GM12878 (cell line): ENCODE measurements at regions not wholly inside any gene's neighbourhood (a gene's known extent, or its start where the extent isn't known, plus 50 kb on each side); places are given as distances from the start of the nearest gene placed in this dataset.

Experiments
- ATAC-seq: fragments of 200-7000 bp; cut with Tn5 transposase; 3 replicates; pipeline ENCODE4 v1.9.1; 2020; ENCODE audit warnings: mild to moderate bottlenecking, moderate library complexity
- BruUV-seq: library from RNA; stranded (reverse); fragments of 400-500 nt; replicated peaks from 2 replicates; lab custom pipeline; 2021; lab: Mats Ljungman, UMichigan
- CTCF ChIA-PET: fragments of 300-600 bp; sonication (Branson Sonifier 250); formaldehyde crosslinking; extraction: SDS; loops from one replicate; lab custom pipeline; 2021; ENCODE audit warnings: inconsistent platforms; lab: Yijun Ruan, JAX
- POLR2A ChIA-PET: fragments of 350-600 bp; formaldehyde crosslinking; extraction: SDS; loops from one replicate; lab custom pipeline; 2021; ENCODE audit warnings: inconsistent platforms; lab: Charles Lee
- RAD21 ChIA-PET: fragments of 300-600 bp; sonication (Branson Sonifier 250); formaldehyde crosslinking; loops from one replicate; lab custom pipeline; 2023; ENCODE audit warnings: antibody characterized with exemption; ENCODE audit not compliant: unreplicated experiment; lab: Charles Lee
- SMC1A ChIA-PET: fragments of 300-600 bp; sonication (Branson Sonifier 250); formaldehyde crosslinking; loops from one replicate; lab custom pipeline; 2023; ENCODE audit not compliant: unreplicated experiment, uncharacterized antibody; lab: Charles Lee
- DNase-seq: peaks from one replicate; pipeline ENCODE4 v3.0.0-alpha.2; 2011; ENCODE audit warnings: low read depth, low spot score
- FAIRE-seq: peaks from 3 replicates; lab custom pipeline; 2011; peaks lifted over from hg19 to GRCh38; lab: Jason Lieb, UNC
- H2AFZ ChIP-seq: 2 replicates; pipeline ENCODE4 v1.6.0; 2011; ENCODE audit warnings: low read depth, low read length, control low read depth; ENCODE audit not compliant: control insufficient read depth
- H3K27ac ChIP-seq: 2 replicates; pipeline ENCODE4 v1.5.1; 2011; ENCODE audit warnings: control low read depth; ENCODE audit not compliant: control insufficient read depth, insufficient read depth
- H3K27me3 ChIP-seq, 2 experiments: replicated peaks in 1 of 2; 2 replicates each; pipeline versions ENCODE4 v1.6.0 to v1.6.1; 2011; ENCODE audit warnings: low read length in 1 of 2; ENCODE audit not compliant: control insufficient read depth in 2 of 2, insufficient read depth in 2 of 2
- H3K36me3 ChIP-seq, 2 experiments: 2 replicates each; pipeline ENCODE4 v1.5.1; 2011; ENCODE audit warnings: low read length in 1 of 2; ENCODE audit not compliant: control insufficient read depth in 2 of 2, insufficient read depth in 2 of 2
- H3K4me1 ChIP-seq: 2 replicates; pipeline ENCODE4 v1.6.1; 2011; ENCODE audit warnings: mild to moderate bottlenecking, low read length, moderate library complexity, mixed read lengths; ENCODE audit not compliant: control insufficient read depth, insufficient read depth
- H3K4me2 ChIP-seq: 2 replicates; pipeline ENCODE4 v1.6.0; 2011; ENCODE audit warnings: control low read depth; ENCODE audit not compliant: control insufficient read depth, insufficient read depth
- H3K4me3 ChIP-seq: fragments of 200-600 bp; sonication (generic); 2 replicates; pipeline ENCODE4 v1.5.1; 2016
- H3K79me2 ChIP-seq: 2 replicates; pipeline ENCODE4 v1.6.0; 2011; ENCODE audit warnings: low read length; ENCODE audit not compliant: control insufficient read depth, insufficient read depth
- H3K9ac ChIP-seq: 2 replicates; pipeline ENCODE4 v1.8.0; 2011; ENCODE audit warnings: low read length, control low read depth, mixed read lengths; ENCODE audit not compliant: control insufficient read depth, insufficient read depth
- H3K9me3 ChIP-seq: replicated peaks from 3 replicates; pipeline ENCODE4 v1.5.1; 2011; ENCODE audit warnings: mild to moderate bottlenecking, low read length; ENCODE audit not compliant: control insufficient read depth, insufficient read depth
- H4K20me1 ChIP-seq: 2 replicates; pipeline ENCODE4 v1.6.0; 2011; ENCODE audit not compliant: control insufficient read depth, insufficient read depth
- BRCA1 ChIP-seq: IDR thresholded peaks from 2 replicates; pipeline ENCODE4 v1.6.1; 2011; ENCODE audit warnings: low read depth, low read length, improper control_type of control experiment
- CREM ChIP-seq: IDR thresholded peaks from 2 replicates; pipeline ENCODE4 v1.6.1; 2014; ENCODE audit warnings: antibody characterized with exemption, low read depth
- MYC ChIP-seq: IDR thresholded peaks from 2 replicates; pipeline ENCODE4 v1.6.1; 2011; ENCODE audit warnings: mild to moderate bottlenecking, low read length, moderate library complexity, inconsistent platforms; ENCODE audit not compliant: insufficient read depth, insufficient replicate concordance, insufficient read length, severe bottlenecking
- NRF1 ChIP-seq: conservative IDR thresholded peaks from 2 replicates; pipeline ENCODE4 v1.6.1; 2011; ENCODE audit warnings: mild to moderate bottlenecking, low read depth, low read length, improper control_type of control experiment
- POLR2A ChIP-seq: IDR thresholded peaks from 2 replicates; pipeline ENCODE4 v1.6.1; 2011; ENCODE audit warnings: low read depth, mild to moderate bottlenecking, low read length
- SP1 ChIP-seq: IDR thresholded peaks from one replicate; pipeline ENCODE4 v1.6.1; 2011; ENCODE audit warnings: low read depth, low read length
- WRNIP1 ChIP-seq: IDR thresholded peaks from 2 replicates; pipeline ENCODE4 v1.6.1; 2011; ENCODE audit warnings: low read depth, low read length, improper control_type of control experiment, borderline replicate concordance
- ZNF217 ChIP-seq: fragments of 450-650 bp; IDR thresholded peaks from 2 replicates; pipeline ENCODE4 v1.6.1; 2017; ENCODE audit warnings: antibody characterized with exemption, mild to moderate bottlenecking
- WGBS: methylation state at CpG from one replicate; pipeline ENCODE4 v1.1.6; 2016; ENCODE audit warnings: low lambda C conversion rate; ENCODE audit not compliant: insufficient replicate concordance, insufficient coverage; ENCODE audit errors: missing lambda C conversion rate; 5-methylcytosine and 5-hydroxymethylcytosine counted together
- in situ Hi-C: fragments of 300-500 bp; cut with MboI; formaldehyde crosslinking; loops from 9 replicates; pipeline ENCODE4 v1.14.3; 2018; ENCODE audit warnings: mixed read lengths
- intact Hi-C: fragments of 100-400 bp; cut with micrococcal nuclease; formaldehyde crosslinking; loops from one replicate; pipeline ENCODE4 v1.14.2; 2022; ENCODE audit not compliant: unreplicated experiment
- TF ChIP-seq, protein P1 (sequence below): fragments of 450-650 bp; IDR thresholded peaks from 2 replicates; pipeline ENCODE4 v1.6.1; 2016; ENCODE audit warnings: mild to moderate bottlenecking
- TF ChIP-seq, protein P2 (sequence below): IDR thresholded peaks from 2 replicates; pipeline ENCODE4 v1.6.1; 2011; ENCODE audit warnings: mild to moderate bottlenecking, low read depth, low read length, moderate library complexity; ENCODE audit not compliant: insufficient replicate concordance
- TF ChIP-seq, protein P3 (sequence below): IDR thresholded peaks from 2 replicates; pipeline ENCODE4 v1.6.1; 2012; ENCODE audit warnings: low read depth, low read length, improper control_type of control experiment

DNA sequence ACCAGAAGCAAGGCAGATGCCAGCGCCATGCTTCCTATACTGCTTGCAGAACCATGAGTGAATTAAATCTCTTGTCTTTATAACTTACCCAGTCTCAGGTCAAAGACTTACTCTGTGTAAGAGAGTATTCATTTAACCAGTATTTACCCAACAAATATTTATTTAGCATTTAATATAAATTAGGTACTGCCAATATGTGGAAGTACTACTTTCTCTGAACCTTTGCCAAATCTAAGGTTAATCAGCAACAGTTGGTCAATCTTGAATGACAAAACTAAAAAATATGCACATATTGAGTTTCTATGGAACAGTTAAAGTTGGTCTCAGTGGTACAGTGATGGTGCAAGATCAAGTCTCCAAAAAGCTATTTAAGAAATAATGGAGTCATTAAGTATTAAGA lies 155.9 kb upstream of the CCNG1 start (continued):
- TF ChIP-seq, protein P1, sequence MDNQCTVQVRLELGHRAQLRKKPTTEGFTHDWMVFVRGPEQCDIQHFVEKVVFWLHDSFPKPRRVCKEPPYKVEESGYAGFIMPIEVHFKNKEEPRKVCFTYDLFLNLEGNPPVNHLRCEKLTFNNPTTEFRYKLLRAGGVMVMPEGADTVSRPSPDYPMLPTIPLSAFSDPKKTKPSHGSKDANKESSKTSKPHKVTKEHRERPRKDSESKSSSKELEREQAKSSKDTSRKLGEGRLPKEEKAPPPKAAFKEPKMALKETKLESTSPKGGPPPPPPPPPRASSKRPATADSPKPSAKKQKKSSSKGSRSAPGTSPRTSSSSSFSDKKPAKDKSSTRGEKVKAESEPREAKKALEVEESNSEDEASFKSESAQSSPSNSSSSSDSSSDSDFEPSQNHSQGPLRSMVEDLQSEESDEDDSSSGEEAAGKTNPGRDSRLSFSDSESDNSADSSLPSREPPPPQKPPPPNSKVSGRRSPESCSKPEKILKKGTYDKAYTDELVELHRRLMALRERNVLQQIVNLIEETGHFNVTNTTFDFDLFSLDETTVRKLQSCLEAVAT = no peak
- TF ChIP-seq BRCA1 = no peak
- TF ChIP-seq, protein P2, sequence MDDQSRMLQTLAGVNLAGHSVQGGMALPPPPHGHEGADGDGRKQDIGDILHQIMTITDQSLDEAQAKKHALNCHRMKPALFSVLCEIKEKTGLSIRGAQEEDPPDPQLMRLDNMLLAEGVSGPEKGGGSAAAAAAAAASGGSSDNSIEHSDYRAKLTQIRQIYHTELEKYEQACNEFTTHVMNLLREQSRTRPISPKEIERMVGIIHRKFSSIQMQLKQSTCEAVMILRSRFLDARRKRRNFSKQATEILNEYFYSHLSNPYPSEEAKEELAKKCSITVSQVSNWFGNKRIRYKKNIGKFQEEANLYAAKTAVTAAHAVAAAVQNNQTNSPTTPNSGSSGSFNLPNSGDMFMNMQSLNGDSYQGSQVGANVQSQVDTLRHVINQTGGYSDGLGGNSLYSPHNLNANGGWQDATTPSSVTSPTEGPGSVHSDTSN = no peak

DNA sequence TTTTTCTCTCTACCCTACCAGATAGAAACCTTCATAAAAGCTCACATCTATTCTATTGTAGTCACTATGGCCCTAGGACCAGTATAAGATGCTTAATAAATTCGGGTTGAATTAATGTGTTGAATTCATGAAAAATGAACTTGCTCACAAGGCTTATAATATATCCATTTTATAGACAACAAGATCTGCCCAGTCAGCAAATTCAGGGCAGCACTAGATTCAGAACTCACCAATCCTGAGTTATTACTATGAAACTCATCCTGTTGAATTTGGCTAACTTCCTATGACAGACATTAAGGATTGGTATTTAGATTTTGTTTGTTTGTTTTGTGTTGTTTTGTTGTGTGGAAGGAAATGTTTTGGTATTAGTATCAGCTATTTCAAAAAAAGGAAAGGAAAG lies 143.6 kb upstream of the CCNG1 start:
- H3K27ac ChIP-seq = no peak overlapping the region
- ATAC-seq (no peak), DNase-seq (no peak), FAIRE-seq (no peak)
- POLR2A ChIA-PET = no interaction called here
- H3K4me2 ChIP-seq = no peak overlapping the region
- WGBS = 0% methylated on average over 1 of the region's 1 CpG
- H4K20me1 ChIP-seq = no peaks in the 10 kb centered on the region
- CTCF ChIA-PET = no interaction called here
- in situ Hi-C loops = no loop called here
- SMC1A ChIA-PET = no interaction called here
- intact Hi-C loops = no loop called here
- no peaks in the 10 kb centered on the region for H3K27me3 ChIP-seq
- no peak overlapping the region for H3K9ac ChIP-seq
- no peaks in the 10 kb centered on the region for H3K79me2 ChIP-seq
- H3K36me3 ChIP-seq = no peaks in the 10 kb centered on the region
- H3K4me3 ChIP-seq = no peak overlapping the region
- H3K4me1 ChIP-seq = no peaks in the 10 kb centered on the region
- no peak overlapping the region for H2AFZ ChIP-seq
- RAD21 ChIA-PET = interaction anchor here (0.5 kb wide), 1 partner anchor 648 kb away, joined by 3 read pairs; no protein-coding TSS in a partner anchor
- no peaks in the 10 kb centered on the region for H3K9me3 ChIP-seq
- TF ChIP-seq, protein P3, sequence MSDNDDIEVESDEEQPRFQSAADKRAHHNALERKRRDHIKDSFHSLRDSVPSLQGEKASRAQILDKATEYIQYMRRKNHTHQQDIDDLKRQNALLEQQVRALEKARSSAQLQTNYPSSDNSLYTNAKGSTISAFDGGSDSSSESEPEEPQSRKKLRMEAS = no peak
- TF ChIP-seq ZNF217 (no peak), WRNIP1 (no peak), NRF1 (no peak), POLR2A (no peak), MYC (no peak), SP1 (no peak), CREM (no peak)
- TF ChIP-seq, all 136 proteins: peak for 0
- BruUV-seq = no TSS peak
